ENCODE measurements at regions not wholly inside any gene's neighbourhood (a gene's known extent, or its start where the extent isn't known, plus 50 kb on each side); places are given as distances from the start of the nearest gene placed in this dataset.
"Not testable (repeated sequence)": the region's sequence is repeated elsewhere in the genome, so short reads cannot be mapped to it uniquely, and the experiment has no call there.

DNA sequence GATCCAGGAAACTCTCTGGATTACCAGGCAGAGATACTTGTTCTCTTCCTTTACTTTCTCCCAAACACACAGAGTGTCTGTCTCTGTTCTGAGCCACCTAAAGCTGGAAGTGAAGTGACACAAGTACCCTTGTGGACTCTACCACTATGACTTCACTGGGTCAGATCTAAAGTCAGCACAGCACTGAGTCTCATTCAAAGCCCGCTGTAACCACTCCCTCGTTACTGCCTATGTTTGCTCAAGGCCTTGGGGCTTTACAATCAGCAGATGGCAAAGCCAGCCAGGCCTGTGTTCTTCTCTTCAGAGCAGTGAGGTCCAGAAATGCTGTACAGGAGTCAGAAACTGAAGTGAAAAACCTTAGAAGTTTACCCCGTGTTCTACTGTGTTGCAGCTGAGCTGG lies 588.3 kb upstream of the SEMA6D start:
- Histone ChIP-seq H3K4me1 (no peaks in the 10 kb centered on the region), H3K27me3 (no peaks in the 10 kb centered on the region), H3K4me3 (no peak overlapping the region), H3K27ac (no peak overlapping the region), H3K9me3 (no peaks in the 10 kb centered on the region), H3K36me3 (no peaks in the 10 kb centered on the region)
- intact Hi-C loops (cut with DNase I; ENCODE audit: low total_unique reads) = no loop called here
- no peak for DNase-seq
- TF ChIP-seq POLR2A (IDR thresholded peaks at IDR 0.05) = no peak
- TF ChIP-seq, protein P1, sequence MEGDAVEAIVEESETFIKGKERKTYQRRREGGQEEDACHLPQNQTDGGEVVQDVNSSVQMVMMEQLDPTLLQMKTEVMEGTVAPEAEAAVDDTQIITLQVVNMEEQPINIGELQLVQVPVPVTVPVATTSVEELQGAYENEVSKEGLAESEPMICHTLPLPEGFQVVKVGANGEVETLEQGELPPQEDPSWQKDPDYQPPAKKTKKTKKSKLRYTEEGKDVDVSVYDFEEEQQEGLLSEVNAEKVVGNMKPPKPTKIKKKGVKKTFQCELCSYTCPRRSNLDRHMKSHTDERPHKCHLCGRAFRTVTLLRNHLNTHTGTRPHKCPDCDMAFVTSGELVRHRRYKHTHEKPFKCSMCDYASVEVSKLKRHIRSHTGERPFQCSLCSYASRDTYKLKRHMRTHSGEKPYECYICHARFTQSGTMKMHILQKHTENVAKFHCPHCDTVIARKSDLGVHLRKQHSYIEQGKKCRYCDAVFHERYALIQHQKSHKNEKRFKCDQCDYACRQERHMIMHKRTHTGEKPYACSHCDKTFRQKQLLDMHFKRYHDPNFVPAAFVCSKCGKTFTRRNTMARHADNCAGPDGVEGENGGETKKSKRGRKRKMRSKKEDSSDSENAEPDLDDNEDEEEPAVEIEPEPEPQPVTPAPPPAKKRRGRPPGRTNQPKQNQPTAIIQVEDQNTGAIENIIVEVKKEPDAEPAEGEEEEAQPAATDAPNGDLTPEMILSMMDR (IDR thresholded peaks at IDR 0.05) = no peak

DNA sequence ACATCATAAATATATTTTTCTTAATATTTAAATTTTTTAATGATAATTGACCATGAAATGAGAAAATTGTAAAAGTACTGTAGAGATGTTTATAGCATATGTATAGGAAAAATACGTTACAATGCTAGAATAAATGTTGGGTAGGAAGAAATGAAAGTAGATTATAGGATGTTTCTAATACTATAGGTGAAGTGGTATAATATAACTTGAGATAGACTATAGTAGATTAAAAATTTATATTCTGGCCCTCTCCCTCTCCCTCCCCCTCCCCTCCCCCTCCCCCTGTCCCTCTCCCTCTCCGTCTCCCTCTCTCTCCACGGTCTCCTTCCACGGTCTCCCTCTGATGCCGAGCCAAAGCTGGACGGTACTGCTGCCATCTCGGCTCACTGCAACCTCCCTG lies 585.9 kb upstream of the SEMA6D start:
- DNase-seq; intact Hi-C loops (cut with DNase I; ENCODE audit: low total_unique reads); H3K9me3 ChIP-seq; H3K4me3 ChIP-seq; H3K27me3 ChIP-seq; H3K36me3 ChIP-seq; H3K4me1 ChIP-seq; H3K27ac ChIP-seq: not testable (repeated sequence)

DNA sequence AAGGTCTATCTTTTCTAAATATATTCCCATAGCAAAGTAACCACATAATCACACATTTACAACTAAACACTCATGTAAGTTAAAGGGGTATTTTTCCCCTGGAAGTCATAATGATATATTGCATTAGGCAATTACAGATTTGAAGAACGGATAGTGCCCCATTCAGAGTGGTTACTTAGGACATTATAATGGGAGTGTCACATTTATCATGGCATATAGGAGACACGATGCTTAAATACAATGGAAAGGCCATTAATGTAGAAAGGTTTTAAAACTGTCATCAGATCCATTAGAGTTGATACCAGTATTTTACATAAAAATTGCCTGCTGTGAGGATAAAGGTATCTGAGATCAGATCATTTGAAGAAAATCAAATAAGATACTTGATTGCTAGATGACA lies 582.0 kb upstream of the SEMA6D start:
- peaks cover 0 to 4% of the 10 kb centered on the region in 2 donors for H3K4me1 ChIP-seq
- H3K36me3 ChIP-seq = no peaks in the 10 kb centered on the region
- no peaks in the 10 kb centered on the region for H3K9me3 ChIP-seq
- H3K27me3 ChIP-seq = no peaks in the 10 kb centered on the region
- TF ChIP-seq, protein P1 (IDR thresholded peaks at IDR 0.05) = no peak
- TF ChIP-seq POLR2A (IDR thresholded peaks at IDR 0.05) = no peak
- no peak for DNase-seq
- H3K4me3 ChIP-seq = no peak overlapping the region
- no peak overlapping the region for H3K27ac ChIP-seq
- intact Hi-C loops (cut with DNase I; ENCODE audit: low total_unique reads) = no loop called here

DNA sequence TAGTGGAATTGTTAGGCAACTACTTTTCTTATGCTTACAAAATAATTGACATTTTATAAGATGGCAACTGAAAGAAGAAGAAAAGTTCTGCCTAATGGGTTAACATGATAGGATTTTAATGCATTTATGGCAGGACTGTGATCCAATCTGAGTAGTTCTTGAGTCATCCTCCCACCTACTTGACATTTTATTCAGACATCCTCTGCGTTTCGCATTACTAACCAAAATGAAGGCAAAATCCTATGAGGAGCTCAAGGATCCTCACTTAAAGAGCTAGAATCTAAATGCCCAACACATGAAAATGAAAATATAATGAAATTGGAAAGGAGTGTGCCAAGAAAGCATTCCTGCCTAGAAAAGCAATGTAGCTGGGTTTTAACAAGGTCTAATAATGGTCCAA lies 581.1 kb upstream of the SEMA6D start:
- Histone ChIP-seq H3K27ac (no peak overlapping the region), H3K36me3 (no peaks in the 10 kb centered on the region), H3K4me3 (no peak overlapping the region), H3K27me3 (no peaks in the 10 kb centered on the region), H3K9me3 (no peaks in the 10 kb centered on the region), H3K4me1 (peaks cover 0 to 4% of the 10 kb centered on the region in 2 donors)
- TF ChIP-seq POLR2A (IDR thresholded peaks at IDR 0.05) = no peak
- TF ChIP-seq, protein P1 (IDR thresholded peaks at IDR 0.05) = no peak
- intact Hi-C loops (cut with DNase I; ENCODE audit: low total_unique reads) = no loop called here
- no peak for DNase-seq

DNA sequence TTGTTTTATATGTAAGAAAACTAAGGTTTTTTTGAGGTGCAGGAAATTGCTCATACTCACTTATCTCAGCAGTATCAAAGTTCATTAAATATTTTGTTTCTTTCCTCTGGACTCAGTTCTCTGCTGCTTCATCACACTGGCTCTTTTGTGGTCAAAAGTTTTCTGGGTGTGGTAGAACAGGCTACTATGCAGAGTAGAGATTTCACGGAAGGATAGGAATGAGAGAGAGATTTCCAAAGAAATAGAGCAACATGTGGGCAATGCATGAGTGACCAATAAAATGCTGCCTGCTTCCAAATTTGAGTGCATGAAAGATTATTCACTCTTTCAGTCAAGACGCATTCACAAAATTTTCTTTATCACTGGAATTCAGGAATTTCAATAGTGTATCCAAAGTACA lies 577.3 kb upstream of the SEMA6D start:
- H3K9me3 ChIP-seq = no peaks in the 10 kb centered on the region
- no peak overlapping the region for H3K4me3 ChIP-seq
- DNase-seq = no peak
- H3K27ac ChIP-seq = no peak overlapping the region
- TF ChIP-seq, protein P1 (IDR thresholded peaks at IDR 0.05) = no peak
- no peak for TF ChIP-seq POLR2A (IDR thresholded peaks at IDR 0.05)
- no peaks in the 10 kb centered on the region for H3K27me3 ChIP-seq
- no peaks in the 10 kb centered on the region for H3K36me3 ChIP-seq
- intact Hi-C loops (cut with DNase I; ENCODE audit: low total_unique reads) = no loop called here
- peaks cover 0 to 4% of the 10 kb centered on the region in 2 donors for H3K4me1 ChIP-seq

DNA sequence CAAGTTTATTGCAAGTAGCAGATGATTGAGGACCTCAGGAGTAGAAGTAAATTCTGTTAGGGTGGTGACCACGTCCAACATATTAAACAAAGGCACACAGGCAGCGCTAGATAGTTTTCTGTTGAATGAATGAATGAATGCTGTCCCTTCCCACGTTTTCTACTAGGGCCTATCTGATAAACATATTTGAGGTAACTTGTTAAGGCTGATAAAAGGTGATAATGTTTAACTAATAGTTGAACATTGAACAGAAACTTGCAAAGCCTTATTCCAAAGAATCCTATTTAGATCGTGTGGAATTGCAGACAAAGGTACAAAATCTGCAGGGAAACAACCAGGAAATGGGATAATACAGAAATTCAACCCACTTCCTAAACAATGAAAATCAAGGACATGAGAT lies 559.5 kb upstream of the SEMA6D start:
- Histone ChIP-seq H3K36me3 (no peaks in the 10 kb centered on the region), H3K4me1 (no peaks in the 10 kb centered on the region), H3K27ac (no peak overlapping the region), H3K9me3 (no peaks in the 10 kb centered on the region), H3K27me3 (no peaks in the 10 kb centered on the region), H3K4me3 (no peak overlapping the region)
- intact Hi-C loops (cut with DNase I; ENCODE audit: low total_unique reads) = no loop called here
- no peak for TF ChIP-seq POLR2A (IDR thresholded peaks at IDR 0.05)
- TF ChIP-seq, protein P1 (IDR thresholded peaks at IDR 0.05) = no peak
- no peak for DNase-seq

All from uterus (tissue), 3 donors.